MM.1S (cell line): ENCODE measurements at regions not wholly inside any gene's neighbourhood (a gene's known extent, or its start where the extent isn't known, plus 50 kb on each side); places are given as distances from the start of the nearest gene placed in this dataset.

Experiments used
- EZH2 ChIP-seq: fragments of 300-600 bp; sonication (generic); optimal IDR thresholded peaks from 2 replicates; pipeline ENCODE3; 2017; ENCODE audit warnings: low read depth, mild to moderate bottlenecking, antibody characterized with exemption, low read length, mixed read lengths
- TF ChIP-seq, protein P1 (sequence below): fragments of 300-600 bp; sonication (generic); IDR thresholded peaks from 2 replicates; pipeline ENCODE4 v1.5.1; 2016; ENCODE audit warnings: antibody characterized with exemption, low read length, mixed read lengths

GRCh38 chr5:86371061-86371460 lies 246.7 kb upstream of the COX7C start:
- TF ChIP-seq, protein P1, sequence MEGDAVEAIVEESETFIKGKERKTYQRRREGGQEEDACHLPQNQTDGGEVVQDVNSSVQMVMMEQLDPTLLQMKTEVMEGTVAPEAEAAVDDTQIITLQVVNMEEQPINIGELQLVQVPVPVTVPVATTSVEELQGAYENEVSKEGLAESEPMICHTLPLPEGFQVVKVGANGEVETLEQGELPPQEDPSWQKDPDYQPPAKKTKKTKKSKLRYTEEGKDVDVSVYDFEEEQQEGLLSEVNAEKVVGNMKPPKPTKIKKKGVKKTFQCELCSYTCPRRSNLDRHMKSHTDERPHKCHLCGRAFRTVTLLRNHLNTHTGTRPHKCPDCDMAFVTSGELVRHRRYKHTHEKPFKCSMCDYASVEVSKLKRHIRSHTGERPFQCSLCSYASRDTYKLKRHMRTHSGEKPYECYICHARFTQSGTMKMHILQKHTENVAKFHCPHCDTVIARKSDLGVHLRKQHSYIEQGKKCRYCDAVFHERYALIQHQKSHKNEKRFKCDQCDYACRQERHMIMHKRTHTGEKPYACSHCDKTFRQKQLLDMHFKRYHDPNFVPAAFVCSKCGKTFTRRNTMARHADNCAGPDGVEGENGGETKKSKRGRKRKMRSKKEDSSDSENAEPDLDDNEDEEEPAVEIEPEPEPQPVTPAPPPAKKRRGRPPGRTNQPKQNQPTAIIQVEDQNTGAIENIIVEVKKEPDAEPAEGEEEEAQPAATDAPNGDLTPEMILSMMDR: no peak
- no peak for TF ChIP-seq EZH2
